HG02852 (cell line): ENCODE measurements at regions not wholly inside any gene's neighbourhood (a gene's known extent, or its start where the extent isn't known, plus 50 kb on each side); places are given as distances from the start of the nearest gene placed in this dataset.

Source experiments
- ATAC-seq: cut with Tn5 transposase; IDR thresholded peaks from one replicate; pipeline ENCODE4 v1.9.1; 2021; ENCODE audit warnings: mild to moderate bottlenecking, moderate library complexity; ENCODE audit not compliant: unreplicated experiment

- no peak for ATAC-seq
These were observed 59.4 kb upstream of the SLC7A11 start for GRCh38 chr4:138301536-138301935.

GRCh38 chr4:138300616-138301015 is 58.5 kb upstream of the SLC7A11 start:
- ATAC-seq: no peak

GRCh38 chr4:138299881-138300280 is 57.7 kb upstream of the SLC7A11 start:
- no peak for ATAC-seq

GRCh38 chr4:138298866-138299265 is 56.7 kb upstream of the SLC7A11 start:
- no peak for ATAC-seq

GRCh38 chr4:138298431-138298830 is 56.3 kb upstream of the SLC7A11 start:
- no peak for ATAC-seq

- no peak for ATAC-seq
These were observed 55.7 kb upstream of the SLC7A11 start for GRCh38 chr4:138297743-138298405.

- no peak for ATAC-seq
These were observed 50.2 kb upstream of the SLC7A11 start for GRCh38 chr4:138292321-138292720.
